ENCODE measurements at regions not wholly inside any gene's neighbourhood (a gene's known extent, or its start where the extent isn't known, plus 50 kb on each side); places are given as distances from the start of the nearest gene placed in this dataset.

DNA sequence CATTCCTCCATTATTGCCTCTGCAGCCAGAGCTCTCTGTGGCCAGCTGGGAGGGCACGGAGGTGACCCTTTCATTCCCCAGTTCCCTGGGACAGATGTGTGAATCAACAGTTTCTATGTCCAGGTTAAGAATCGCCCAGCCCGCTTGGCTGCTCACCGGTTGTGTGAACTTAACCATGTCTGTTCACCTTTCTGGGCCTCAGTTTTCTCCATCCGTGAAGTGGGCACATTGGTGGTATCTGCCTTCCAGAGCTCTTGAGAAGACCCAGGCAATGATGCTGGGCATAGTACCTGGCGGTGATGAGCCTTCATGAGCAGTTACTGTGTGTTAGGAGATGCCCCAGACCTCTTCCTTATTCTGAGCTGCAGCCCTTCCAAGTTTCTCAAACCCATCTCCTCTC lies 238.3 kb downstream of the MATN1 start:
- no peak overlapping the region for H3K4me3 ChIP-seq (ENCODE audit: low read depth, low read length)
- TF ChIP-seq, protein P1, sequence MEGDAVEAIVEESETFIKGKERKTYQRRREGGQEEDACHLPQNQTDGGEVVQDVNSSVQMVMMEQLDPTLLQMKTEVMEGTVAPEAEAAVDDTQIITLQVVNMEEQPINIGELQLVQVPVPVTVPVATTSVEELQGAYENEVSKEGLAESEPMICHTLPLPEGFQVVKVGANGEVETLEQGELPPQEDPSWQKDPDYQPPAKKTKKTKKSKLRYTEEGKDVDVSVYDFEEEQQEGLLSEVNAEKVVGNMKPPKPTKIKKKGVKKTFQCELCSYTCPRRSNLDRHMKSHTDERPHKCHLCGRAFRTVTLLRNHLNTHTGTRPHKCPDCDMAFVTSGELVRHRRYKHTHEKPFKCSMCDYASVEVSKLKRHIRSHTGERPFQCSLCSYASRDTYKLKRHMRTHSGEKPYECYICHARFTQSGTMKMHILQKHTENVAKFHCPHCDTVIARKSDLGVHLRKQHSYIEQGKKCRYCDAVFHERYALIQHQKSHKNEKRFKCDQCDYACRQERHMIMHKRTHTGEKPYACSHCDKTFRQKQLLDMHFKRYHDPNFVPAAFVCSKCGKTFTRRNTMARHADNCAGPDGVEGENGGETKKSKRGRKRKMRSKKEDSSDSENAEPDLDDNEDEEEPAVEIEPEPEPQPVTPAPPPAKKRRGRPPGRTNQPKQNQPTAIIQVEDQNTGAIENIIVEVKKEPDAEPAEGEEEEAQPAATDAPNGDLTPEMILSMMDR (IDR thresholded peaks at IDR 0.05; ENCODE audit: low read depth, low read length, missing control alignments) = no peak
- in situ Hi-C loops (cut with HindIII; ENCODE audit: low sequenced_read_pairs) = no loop called here
- DNase-seq (ENCODE audit: low read depth) = no peak

DNA sequence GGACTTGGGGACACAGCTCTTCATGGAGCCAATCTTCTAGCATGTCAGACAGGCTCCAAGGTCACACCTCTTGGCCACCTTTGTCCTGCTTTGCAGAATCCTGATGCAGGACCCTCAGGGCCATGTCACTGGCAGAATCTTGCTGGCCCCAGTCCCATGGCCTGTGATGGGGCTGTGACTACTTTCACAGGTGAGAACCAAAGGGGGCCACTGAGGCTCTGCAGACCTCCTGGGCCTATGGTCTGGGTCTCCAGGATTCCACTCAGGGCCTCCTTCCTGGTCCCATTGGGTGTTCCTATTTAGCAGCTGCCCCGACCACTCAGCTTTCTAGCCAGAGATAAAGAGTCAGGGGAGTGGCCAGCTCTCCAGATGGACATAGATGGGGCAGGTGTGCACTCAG lies 238.7 kb downstream of the MATN1 start:
- in situ Hi-C loops (cut with HindIII; ENCODE audit: low sequenced_read_pairs) = no loop called here
- H3K4me3 ChIP-seq (ENCODE audit: low read depth, low read length) = no peak overlapping the region
- TF ChIP-seq, protein P1 (IDR thresholded peaks at IDR 0.05; ENCODE audit: low read depth, low read length, missing control alignments) = no peak
- no peak for DNase-seq (ENCODE audit: low read depth)

DNA sequence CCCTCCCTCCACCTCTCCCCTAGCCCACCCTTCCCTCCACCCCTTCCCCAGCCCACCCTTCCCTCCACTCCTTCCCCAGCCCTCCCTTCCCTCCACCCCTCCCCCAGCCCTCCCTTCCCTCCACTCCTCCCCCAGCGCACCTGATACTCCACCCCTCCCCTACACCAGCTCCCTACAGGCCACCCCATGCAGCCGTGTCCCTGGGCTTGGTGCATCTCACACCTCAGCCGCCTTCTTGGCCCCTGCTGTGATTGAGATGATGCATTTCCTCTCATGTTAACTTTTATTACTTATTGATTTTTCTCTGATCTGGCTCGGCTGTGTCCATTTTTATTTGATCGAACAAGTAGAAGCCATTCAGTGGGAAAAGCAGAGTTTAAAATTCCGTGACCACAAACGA lies 243.8 kb downstream of the MATN1 start:
- H3K4me3 ChIP-seq (ENCODE audit: low read depth, low read length) = no peak overlapping the region
- TF ChIP-seq, protein P1 (IDR thresholded peaks at IDR 0.05; ENCODE audit: low read depth, low read length, missing control alignments) = no peak
- no peak for DNase-seq (ENCODE audit: low read depth)
- in situ Hi-C loops (cut with HindIII; ENCODE audit: low sequenced_read_pairs) = no loop called here

DNA sequence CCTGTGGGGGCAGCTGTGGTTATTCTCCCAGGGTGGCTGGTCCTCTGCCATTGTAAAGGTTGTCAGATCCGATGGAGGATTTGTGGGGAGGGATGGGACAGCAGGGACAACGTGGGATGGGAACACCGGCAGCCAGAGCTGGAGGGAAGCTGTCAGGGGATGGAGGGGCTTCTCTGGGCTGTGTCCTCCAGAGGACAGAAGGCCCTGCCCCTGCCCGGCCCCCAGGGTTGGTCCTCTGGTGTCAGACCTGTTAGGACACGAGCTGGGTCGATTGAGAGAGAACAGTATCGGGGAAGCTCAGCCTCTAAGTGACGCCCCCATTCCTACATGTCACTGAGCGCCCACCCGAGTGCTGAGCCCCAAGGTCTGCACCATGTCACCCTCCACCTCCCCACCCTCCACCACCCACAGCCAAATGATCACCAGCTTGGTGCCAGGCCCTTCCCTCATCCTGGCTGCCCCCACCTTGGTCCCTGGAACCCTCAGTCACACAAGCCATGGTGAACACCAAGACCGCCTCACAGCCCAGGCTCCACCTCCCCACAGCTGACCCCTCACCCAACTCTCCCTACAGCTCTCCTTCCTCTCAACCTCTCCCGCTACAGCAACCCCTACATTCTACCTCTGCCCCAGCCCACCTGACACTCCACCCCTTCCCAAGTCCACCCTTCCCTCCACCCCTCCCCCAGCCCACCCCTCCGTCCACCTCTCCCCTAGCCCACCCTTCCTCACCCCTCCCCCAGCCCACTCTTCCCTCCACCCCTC lies 244.4 kb downstream of the MATN1 start:
- in situ Hi-C loops (cut with HindIII; ENCODE audit: low sequenced_read_pairs) = no loop called here
- H3K4me3 ChIP-seq (ENCODE audit: low read depth, low read length) = no peak overlapping the region
- TF ChIP-seq, protein P1 (IDR thresholded peaks at IDR 0.05; ENCODE audit: low read depth, low read length, missing control alignments) = no peak
- DNase-seq (ENCODE audit: low read depth) = no peak

DNA sequence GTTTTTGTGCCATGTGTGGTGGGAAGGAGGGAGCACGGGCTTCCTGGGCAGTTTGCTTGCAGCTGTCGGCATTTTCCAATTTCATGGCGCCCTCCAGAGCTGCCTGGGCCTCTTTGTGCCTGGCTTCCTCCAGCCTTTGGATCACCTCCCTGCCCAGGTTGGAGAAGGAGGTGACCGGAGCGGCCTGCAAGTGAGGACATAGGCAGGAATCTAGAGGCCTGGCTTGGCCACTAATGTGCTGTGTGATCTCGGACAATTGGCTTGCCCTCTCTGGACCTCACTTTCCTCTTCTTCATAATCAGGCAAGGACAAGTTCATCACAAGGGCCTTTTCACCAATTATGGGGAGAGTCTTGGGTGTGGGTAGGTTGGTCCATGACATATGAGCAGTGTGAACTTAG lies 245.1 kb downstream of the MATN1 start:
- TF ChIP-seq, protein P1 (IDR thresholded peaks at IDR 0.05; ENCODE audit: low read depth, low read length, missing control alignments) = no peak

DNA sequence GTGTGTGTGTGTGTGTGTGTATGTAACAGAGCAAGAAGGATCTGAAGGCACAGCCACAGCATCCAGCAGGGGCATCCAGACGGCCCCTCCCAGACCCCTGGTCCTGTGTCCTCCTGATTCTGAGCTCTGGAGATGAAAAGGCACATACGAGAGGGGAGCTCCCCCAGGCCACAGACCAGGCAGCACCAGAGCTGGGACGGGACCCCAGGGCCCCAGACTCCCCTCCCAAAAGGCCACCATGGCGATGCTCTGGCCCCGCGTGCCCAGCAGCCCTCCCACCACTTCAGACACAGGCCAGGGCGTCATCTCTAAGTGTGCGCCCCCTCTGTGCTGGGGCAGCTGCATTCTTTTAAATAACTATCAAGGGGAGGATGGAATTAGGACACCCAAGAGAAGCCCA lies 245.8 kb downstream of the MATN1 start:
- in situ Hi-C loops (cut with HindIII; ENCODE audit: low sequenced_read_pairs) = no loop called here
- H3K4me3 ChIP-seq (ENCODE audit: low read depth, low read length) = no peak overlapping the region
- no peak for DNase-seq (ENCODE audit: low read depth)
- TF ChIP-seq, protein P1 (IDR thresholded peaks at IDR 0.05; ENCODE audit: low read depth, low read length, missing control alignments) = no peak

More for the DNA sequence above, 245.1 kb downstream of the MATN1 start:
- no peak overlapping the region for H3K4me3 ChIP-seq (ENCODE audit: low read depth, low read length)
- in situ Hi-C loops (cut with HindIII; ENCODE audit: low sequenced_read_pairs) = no loop called here
- DNase-seq (ENCODE audit: low read depth) = no peak
